ENCODE measurements at regions not wholly inside any gene's neighbourhood (a gene's known extent, or its start where the extent isn't known, plus 50 kb on each side); places are given as distances from the start of the nearest gene placed in this dataset.

- TF ChIP-seq POLR2AphosphoS5 (IDR thresholded peaks at IDR 0.05; ENCODE audit: borderline replicate concordance, low read depth, low read length): no peak
- TF ChIP-seq EZH2 (IDR thresholded peaks at IDR 0.05): no peak
- TF ChIP-seq FOXP2 (optimal IDR thresholded peaks at IDR 0.05; ENCODE audit: control extremely low read depth, extremely low read length, insufficient read depth): no peak
Measured at GRCh38 chr7:68058014-68058413, 1061.4 kb downstream of the TYW1 start.
